Chondrocyte (in vitro differentiated cells): ENCODE measurements at regions not wholly inside any gene's neighbourhood (a gene's known extent, or its start where the extent isn't known, plus 50 kb on each side); places are given as distances from the start of the nearest gene placed in this dataset.
A peak's percentile ranks its signal among the peaks of the same experiment; 100 is the strongest.

Experiments used
- DNase-seq: peaks from one replicate; pipeline ENCODE4 v3.0.0; 2021; ENCODE audit warnings: mixed read lengths, low spot score
- H3K27ac Mint-ChIP-seq: one replicate; pipeline ENCODE4 v1.8.0; 2021; ENCODE audit warnings: mild to moderate bottlenecking, moderate library complexity, mixed read lengths; ENCODE audit not compliant: unreplicated experiment
- H3K27me3 Mint-ChIP-seq: 2 replicates; pipeline ENCODE4 v1.8.0; 2021; ENCODE audit warnings: low read depth, mixed read lengths
- H3K36me3 Mint-ChIP-seq: 2 replicates; pipeline ENCODE4 v1.8.0; 2021; ENCODE audit warnings: low read depth, mixed read lengths
- H3K4me1 Mint-ChIP-seq: 2 replicates; pipeline ENCODE4 v1.8.0; 2021; ENCODE audit warnings: low read depth, mild to moderate bottlenecking, mixed read lengths
- H3K4me3 Mint-ChIP-seq: one replicate; pipeline ENCODE4 v1.8.0; 2021; ENCODE audit warnings: mild to moderate bottlenecking, moderate library complexity, mixed read lengths; ENCODE audit not compliant: unreplicated experiment
- H3K9me3 Mint-ChIP-seq: 2 replicates; pipeline ENCODE4 v1.8.0; 2021; ENCODE audit warnings: low read depth, mixed read lengths
- TF ChIP-seq, protein P1 (sequence below): fragments of 200-600 bp; sonication (generic); IDR thresholded peaks from 2 replicates; pipeline ENCODE4 v1.5.0; 2021; ENCODE audit warnings: antibody characterized with exemption, mild to moderate bottlenecking, moderate library complexity

GRCh38 chr2:65620524-65620923 is 188.1 kb upstream of the SPRED2 start:
- TF ChIP-seq, protein P1, sequence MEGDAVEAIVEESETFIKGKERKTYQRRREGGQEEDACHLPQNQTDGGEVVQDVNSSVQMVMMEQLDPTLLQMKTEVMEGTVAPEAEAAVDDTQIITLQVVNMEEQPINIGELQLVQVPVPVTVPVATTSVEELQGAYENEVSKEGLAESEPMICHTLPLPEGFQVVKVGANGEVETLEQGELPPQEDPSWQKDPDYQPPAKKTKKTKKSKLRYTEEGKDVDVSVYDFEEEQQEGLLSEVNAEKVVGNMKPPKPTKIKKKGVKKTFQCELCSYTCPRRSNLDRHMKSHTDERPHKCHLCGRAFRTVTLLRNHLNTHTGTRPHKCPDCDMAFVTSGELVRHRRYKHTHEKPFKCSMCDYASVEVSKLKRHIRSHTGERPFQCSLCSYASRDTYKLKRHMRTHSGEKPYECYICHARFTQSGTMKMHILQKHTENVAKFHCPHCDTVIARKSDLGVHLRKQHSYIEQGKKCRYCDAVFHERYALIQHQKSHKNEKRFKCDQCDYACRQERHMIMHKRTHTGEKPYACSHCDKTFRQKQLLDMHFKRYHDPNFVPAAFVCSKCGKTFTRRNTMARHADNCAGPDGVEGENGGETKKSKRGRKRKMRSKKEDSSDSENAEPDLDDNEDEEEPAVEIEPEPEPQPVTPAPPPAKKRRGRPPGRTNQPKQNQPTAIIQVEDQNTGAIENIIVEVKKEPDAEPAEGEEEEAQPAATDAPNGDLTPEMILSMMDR = peak; percentile 64

DNA sequence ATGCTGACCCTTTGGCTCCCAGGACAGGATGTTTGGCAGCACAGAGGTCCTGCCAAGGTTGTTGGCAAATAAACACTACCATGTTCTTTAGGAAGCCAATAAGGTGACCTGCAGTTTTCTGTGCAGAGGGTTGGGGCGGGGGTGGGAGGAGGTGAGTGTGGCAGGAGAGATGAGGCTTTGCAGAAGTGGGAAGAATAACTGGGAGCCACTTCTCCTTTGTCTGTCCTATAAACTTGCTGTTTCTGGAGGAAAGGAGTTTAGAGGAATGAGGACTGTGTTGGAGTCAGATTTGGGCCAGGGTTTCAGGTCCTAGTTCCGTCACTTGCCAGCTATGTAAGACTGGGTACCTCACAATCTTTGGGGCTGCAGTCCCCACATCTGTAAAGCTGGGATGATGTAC is 187.6 kb upstream of the SPRED2 start:
- DNase-seq = no peak
- H3K4me1 Mint-ChIP-seq = no peaks in the 10 kb centered on the region
- H3K36me3 Mint-ChIP-seq = peaks cover 1% of the 10 kb centered on the region
- H3K27ac Mint-ChIP-seq = no peak overlapping the region
- no peak overlapping the region for H3K4me3 Mint-ChIP-seq
- peaks cover 21% of the 10 kb centered on the region for H3K27me3 Mint-ChIP-seq
- TF ChIP-seq, protein P1 = no peak
- no peaks in the 10 kb centered on the region for H3K9me3 Mint-ChIP-seq

More at GRCh38 chr2:65620524-65620923, 188.1 kb upstream of the SPRED2 start:
- DNase-seq = no peak
- Mint-ChIP-seq H3K9me3 (no peaks in the 10 kb centered on the region), H3K27ac (no peak overlapping the region), H3K27me3 (peaks cover 21% of the 10 kb centered on the region), H3K4me1 (no peaks in the 10 kb centered on the region), H3K4me3 (no peak overlapping the region), H3K36me3 (peaks cover 1% of the 10 kb centered on the region)

DNA sequence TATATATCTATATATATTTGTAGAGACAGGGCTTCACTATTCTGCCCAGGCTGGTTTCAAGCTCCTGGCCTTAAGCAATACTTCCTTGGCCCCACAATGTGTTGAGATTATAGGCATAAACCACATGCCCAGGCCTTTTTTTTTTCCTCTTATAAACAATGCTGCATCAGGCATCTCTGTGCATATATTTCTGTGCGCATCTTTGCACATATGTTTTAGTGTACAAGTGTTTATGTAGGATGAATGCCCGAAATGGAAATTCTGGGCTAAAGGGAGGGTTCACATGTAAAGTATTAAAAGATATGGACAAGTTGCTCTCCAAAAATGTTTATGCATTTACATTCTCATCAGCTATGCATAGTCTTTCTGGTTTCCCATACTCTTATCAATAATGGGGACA is 183.2 kb upstream of the SPRED2 start:
- peaks cover 22% of the 10 kb centered on the region for H3K4me1 Mint-ChIP-seq
- no peak for DNase-seq
- TF ChIP-seq, protein P1 = no peak

DNA sequence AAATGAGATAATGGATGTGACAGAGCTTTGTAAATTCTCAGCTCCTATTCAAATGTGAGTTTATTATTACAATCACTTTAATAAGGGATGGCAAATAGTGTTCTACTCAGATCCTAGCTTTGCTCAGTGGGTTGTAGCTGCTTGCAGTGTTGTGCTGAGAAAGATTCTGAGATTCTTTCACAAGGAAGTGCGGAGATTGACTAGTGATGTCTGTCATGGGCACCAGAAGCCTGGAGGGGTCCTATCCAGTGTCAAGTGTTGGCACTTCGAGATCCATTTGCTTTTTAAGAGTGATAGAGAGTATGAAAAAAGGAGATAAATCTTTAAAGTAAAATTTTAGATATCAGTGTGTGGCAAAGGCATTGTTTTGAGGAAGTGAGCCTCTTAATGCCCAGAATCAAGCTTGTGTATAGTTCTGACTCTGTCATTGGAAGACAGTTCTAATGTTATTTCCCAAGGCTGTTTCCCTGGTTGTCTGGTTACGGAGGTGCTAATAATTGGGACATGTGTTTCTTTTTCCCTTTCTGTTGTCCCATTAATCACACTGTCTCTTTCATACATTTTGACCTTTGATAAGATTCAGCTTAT is 181.7 kb upstream of the SPRED2 start:
- no peak for DNase-seq
- TF ChIP-seq, protein P1 = no peak
- H3K27me3 Mint-ChIP-seq = no peaks in the 10 kb centered on the region
- no peak overlapping the region for H3K27ac Mint-ChIP-seq
- H3K36me3 Mint-ChIP-seq = no peaks in the 10 kb centered on the region
- no peaks in the 10 kb centered on the region for H3K9me3 Mint-ChIP-seq
- H3K4me3 Mint-ChIP-seq = no peak overlapping the region
- H3K4me1 Mint-ChIP-seq = peaks cover 22% of the 10 kb centered on the region

More for the DNA sequence above, 183.2 kb upstream of the SPRED2 start:
- no peaks in the 10 kb centered on the region for H3K9me3 Mint-ChIP-seq
- H3K27ac Mint-ChIP-seq = no peak overlapping the region
- no peaks in the 10 kb centered on the region for H3K36me3 Mint-ChIP-seq
- peaks cover 7% of the 10 kb centered on the region for H3K27me3 Mint-ChIP-seq
- no peak overlapping the region for H3K4me3 Mint-ChIP-seq

GRCh38 chr2:65611488-65611887 is 179.1 kb upstream of the SPRED2 start:
- Mint-ChIP-seq H3K27me3 (peaks cover 7% of the 10 kb centered on the region), H3K36me3 (no peaks in the 10 kb centered on the region), H3K9me3 (no peaks in the 10 kb centered on the region), H3K4me1 (peaks cover 32% of the 10 kb centered on the region), H3K27ac (no peak overlapping the region), H3K4me3 (no peak overlapping the region)
- TF ChIP-seq, protein P1 = no peak
- DNase-seq = no peak
